ENCODE measurements at regions not wholly inside any gene's neighbourhood (a gene's known extent, or its start where the extent isn't known, plus 50 kb on each side); places are given as distances from the start of the nearest gene placed in this dataset.

- DNase-seq (ENCODE audit: low spot score): no peak
Measured at GRCh38 chr6:165229216-165229615, 80.2 kb downstream of the C6orf118 start.

GRCh38 chr6:165227644-165228329, 81.6 kb downstream of the C6orf118 start:
- peak; percentile 4 for DNase-seq (ENCODE audit: low spot score)

GRCh38 chr6:165223736-165224135, 85.7 kb downstream of the C6orf118 start:
- DNase-seq (ENCODE audit: low spot score): no peak

- DNase-seq (ENCODE audit: low spot score): no peak
Measured at GRCh38 chr6:165223101-165223500, 86.3 kb downstream of the C6orf118 start.

GRCh38 chr6:165222315-165223025, 86.9 kb downstream of the C6orf118 start:
- DNase-seq (ENCODE audit: low spot score): no peak

GRCh38 chr6:165220045-165220444, 89.4 kb downstream of the C6orf118 start:
- DNase-seq (ENCODE audit: low spot score): no peak

DNA sequence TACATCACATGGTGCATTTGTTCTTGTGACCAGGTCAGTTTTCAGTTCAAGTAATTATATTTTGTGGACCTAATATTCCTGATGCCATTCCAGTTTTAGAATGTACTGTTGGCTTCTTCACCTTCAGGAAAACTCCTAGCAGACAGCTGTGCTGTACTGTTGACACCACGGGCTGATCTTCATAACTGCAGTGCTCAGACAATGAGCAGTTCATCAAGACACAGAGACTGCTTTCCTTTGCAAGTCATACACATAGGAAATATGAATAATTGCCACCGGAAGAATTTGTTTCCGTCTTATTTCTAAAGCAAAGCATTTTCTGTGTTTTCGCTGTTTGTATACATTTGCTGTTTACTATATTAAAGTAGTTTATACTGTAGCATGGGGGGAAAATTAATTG, 89.8 kb downstream of the C6orf118 start:
- no peak for DNase-seq (ENCODE audit: low spot score)

GRCh38 chr6:165218829-165219228, 90.6 kb downstream of the C6orf118 start:
- DNase-seq (ENCODE audit: low spot score): no peak

GRCh38 chr6:165206798-165207197, 102.6 kb downstream of the C6orf118 start:
- DNase-seq (ENCODE audit: low spot score): no peak

DNA sequence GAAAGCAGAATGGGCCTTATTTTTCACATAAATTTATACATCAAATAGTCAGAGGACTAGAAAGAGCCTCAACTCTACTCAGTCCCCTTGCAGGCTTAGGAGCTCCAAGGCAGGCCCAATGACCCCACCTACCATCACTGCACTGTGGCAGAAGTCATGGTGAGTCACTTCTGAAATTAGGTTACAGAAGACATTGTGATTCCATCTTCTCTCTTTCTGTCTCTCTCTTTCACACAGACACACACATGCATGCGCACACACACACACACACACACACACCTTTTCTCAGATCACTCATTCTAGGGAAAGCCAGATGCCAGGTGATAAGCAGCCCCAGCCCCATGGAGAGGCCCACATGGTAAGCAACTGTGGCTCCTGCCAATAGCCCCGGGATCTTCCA, 103.8 kb downstream of the C6orf118 start:
- DNase-seq (ENCODE audit: low spot score): no peak

DNA sequence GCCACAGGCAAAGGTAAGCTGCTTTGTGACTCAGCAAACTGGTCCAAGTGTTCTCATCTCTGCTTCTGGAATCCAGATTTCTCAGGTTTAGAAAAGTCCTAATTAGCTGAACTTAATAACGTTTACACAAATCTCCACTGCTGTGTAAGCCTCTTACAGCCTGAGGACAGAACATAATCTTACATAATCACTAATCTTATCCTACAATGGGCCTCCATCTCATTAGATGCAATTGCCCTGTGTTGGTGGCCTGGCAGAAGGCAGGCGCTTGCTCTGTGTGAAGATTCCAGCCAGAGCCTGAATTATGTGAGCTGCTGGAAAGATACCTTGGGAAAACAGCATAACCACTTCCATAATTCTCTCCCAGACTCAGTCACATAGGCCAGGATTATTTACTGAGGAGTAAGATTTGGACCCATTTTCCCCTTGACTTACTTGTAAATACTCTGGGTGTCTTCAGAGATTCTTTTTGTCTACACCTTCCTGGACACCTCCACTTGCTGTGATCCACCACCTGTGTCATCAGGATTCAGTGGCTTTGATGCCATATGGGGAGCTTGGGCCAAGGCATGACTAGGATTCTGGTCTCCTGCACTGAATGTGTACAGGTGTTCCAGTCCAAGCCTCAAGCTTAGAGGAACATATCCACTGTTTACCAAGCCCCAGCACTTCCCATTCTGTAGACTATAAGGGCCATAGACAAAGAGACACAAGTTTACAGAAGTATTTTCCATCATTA, 104.4 kb downstream of the C6orf118 start:
- DNase-seq (ENCODE audit: low spot score): no peak

GRCh38 chr6:165200178-165200577, 109.2 kb downstream of the C6orf118 start:
- DNase-seq (ENCODE audit: low spot score): no peak

DNA sequence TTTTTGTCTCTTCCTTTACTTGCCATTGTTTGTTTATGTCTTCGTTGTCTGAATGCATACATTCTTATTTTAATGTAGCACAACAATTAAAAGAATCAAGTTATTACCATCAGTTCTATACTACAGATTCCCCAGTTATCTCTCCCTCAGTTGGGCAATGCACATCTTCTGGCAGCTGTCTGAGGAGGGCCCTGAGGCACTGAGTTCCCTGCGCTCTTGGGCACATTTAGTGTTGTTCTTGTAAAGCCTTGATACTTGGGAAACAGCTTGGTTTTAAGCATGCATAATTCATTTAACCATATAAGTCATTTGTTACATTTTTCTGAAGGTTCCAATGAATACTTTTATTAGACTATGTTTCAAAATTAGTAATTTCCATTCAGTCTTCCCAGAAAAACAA, 117.9 kb downstream of the C6orf118 start:
- DNase-seq (ENCODE audit: low spot score): no peak

GRCh38 chr6:165186441-165187205, 122.8 kb downstream of the C6orf118 start:
- no peak for DNase-seq (ENCODE audit: low spot score)

DNA sequence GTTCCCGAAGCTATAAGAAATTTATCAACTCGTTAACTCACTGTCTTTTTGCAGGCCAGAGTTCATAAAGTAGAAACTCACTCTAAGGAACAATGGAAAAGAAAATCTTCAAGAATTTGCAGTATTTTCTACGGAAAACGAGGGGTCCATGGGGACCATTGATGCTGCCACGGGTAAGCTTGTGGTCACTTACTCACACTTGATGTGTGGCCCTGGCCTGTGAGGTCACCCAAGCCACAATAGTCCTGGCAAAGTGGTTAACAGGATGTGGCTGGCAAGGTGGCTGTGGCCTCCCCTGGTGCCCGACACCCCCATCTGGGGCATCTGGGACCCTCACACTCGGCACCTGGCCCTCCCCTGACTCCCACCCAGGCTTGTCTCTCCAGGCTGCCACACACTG, 123.4 kb downstream of the C6orf118 start:
- DNase-seq (ENCODE audit: low spot score): no peak

GRCh38 chr6:165184192-165184979, 125.0 kb downstream of the C6orf118 start:
- peak; percentile 84 for DNase-seq (ENCODE audit: low spot score)

- DNase-seq (ENCODE audit: low spot score): peak; percentile 80
Measured at GRCh38 chr6:165183496-165184140, 125.8 kb downstream of the C6orf118 start.

DNA sequence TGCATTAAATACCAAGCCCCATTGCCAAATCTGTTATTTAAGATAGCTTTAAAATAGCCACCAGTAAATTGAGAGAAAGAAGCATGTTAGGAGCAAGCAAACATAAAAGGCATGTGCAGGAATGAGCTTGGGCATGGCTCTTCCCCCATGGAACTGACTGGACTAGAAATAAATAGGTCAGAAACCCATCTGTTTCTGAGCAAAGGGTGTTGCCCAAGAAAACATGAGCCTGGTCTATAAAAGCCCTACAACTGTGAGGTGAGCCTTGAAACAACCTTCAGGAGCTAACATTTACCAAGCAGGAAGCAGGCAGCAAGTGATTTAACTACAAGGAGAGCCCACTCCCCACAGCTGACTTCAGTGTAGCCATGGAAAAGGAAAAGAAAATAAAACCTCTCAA, 126.3 kb downstream of the C6orf118 start:
- no peak for DNase-seq (ENCODE audit: low spot score)

- peak; percentile 18 for DNase-seq (ENCODE audit: low spot score)
Measured at GRCh38 chr6:165181951-165182414, 127.4 kb downstream of the C6orf118 start.

DNA sequence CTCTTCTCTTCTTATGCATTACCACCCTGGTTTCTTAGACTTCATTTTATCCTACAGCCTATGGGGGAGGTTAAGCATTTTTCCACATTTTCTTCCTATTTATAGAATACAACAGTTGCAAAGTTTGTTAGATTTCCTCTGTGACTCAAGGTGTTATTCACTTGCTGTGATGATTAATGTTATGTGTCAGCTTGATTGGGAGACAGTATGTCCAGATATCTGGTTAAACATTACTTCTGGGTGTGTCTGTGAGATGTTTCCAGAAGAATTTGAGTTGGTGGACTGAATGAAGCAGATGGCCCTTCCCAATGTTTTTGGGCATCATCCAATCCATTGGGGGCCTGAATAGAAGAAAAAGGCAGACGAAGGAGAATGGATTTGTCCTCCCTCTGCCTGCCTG, 131.3 kb downstream of the C6orf118 start:
- peak; percentile 17 for DNase-seq (ENCODE audit: low spot score)

GRCh38 chr6:165173484-165173883, 135.9 kb downstream of the C6orf118 start:
- DNase-seq (ENCODE audit: low spot score): no peak

Measured in SW480 (cell line).